OCI-LY7 (cell line): ENCODE measurements at regions not wholly inside any gene's neighbourhood (a gene's known extent, or its start where the extent isn't known, plus 50 kb on each side); places are given as distances from the start of the nearest gene placed in this dataset.

Experiments used
- BruUV-seq: library from RNA; stranded (reverse); fragments of 400-500 nt; replicated peaks from 2 replicates; lab custom pipeline; 2021; lab: Mats Ljungman, UMichigan
- CTCF ChIA-PET: fragments of 300-600 bp; sonication (Branson Sonifier 250); formaldehyde crosslinking; loops from one replicate; lab custom pipeline; 2022; ENCODE audit warnings: antibody characterized with exemption; ENCODE audit not compliant: unreplicated experiment; lab: Charles Lee
- POLR2A ChIA-PET: fragments of 300-600 bp; sonication (Branson Sonifier 250); formaldehyde crosslinking; loops from one replicate; lab custom pipeline; 2022; ENCODE audit warnings: antibody characterized with exemption; lab: Charles Lee
- DNase-seq: peaks from one replicate; pipeline ENCODE4 v3.0.0-alpha.2; 2015; ENCODE audit warnings: low spot score
- H2AFZ ChIP-seq: fragments of 200-600 bp; sonication (generic), shearing (Covaris generic); 2 replicates; pipeline ENCODE4 v1.6.1; 2014; ENCODE audit warnings: mild to moderate bottlenecking, antibody characterized with exemption, low read length, moderate library complexity
- H3K27ac ChIP-seq: fragments of 200-600 bp; sonication (generic); 2 replicates; pipeline ENCODE4 v1.5.1; 2014; ENCODE audit warnings: mixed run types, low read depth, mild to moderate bottlenecking, moderate library complexity, low read length, inconsistent platforms; ENCODE audit not compliant: poor library complexity, severe bottlenecking
- H3K36me3 ChIP-seq: fragments of 200-600 bp; sonication (generic); 2 replicates; pipeline ENCODE4 v1.6.1; 2014; ENCODE audit warnings: mild to moderate bottlenecking, antibody characterized with exemption, low read length, moderate library complexity, mixed read lengths; ENCODE audit not compliant: insufficient read depth
- H3K4me1 ChIP-seq: fragments of 200-600 bp; sonication (generic); 2 replicates; pipeline ENCODE4 v1.5.1; 2014; ENCODE audit warnings: mild to moderate bottlenecking, low read length; ENCODE audit not compliant: insufficient read depth, poor library complexity, severe bottlenecking
- H3K4me2 ChIP-seq: fragments of 200-600 bp; sonication (generic); 2 replicates; pipeline ENCODE4 v1.6.1; 2014; ENCODE audit warnings: mild to moderate bottlenecking, low read length
- H3K4me3 ChIP-seq: fragments of 200-600 bp; sonication (generic); 2 replicates; pipeline ENCODE4 v1.5.1; 2014; ENCODE audit warnings: mild to moderate bottlenecking, low read depth, low read length; ENCODE audit not compliant: poor library complexity, severe bottlenecking
- H3K79me2 ChIP-seq: fragments of 200-600 bp; sonication (generic); 2 replicates; pipeline ENCODE4 v1.6.1; 2016; ENCODE audit warnings: low read depth, mild to moderate bottlenecking, low read length, moderate library complexity, mixed read lengths; ENCODE audit not compliant: insufficient read depth
- H3K9me2 ChIP-seq: fragments of 200-600 bp; sonication (generic); 2 replicates; pipeline ENCODE4 v1.6.1; 2016; ENCODE audit warnings: mild to moderate bottlenecking, low read length, mixed read lengths; ENCODE audit not compliant: insufficient read depth
- H3K9me3 ChIP-seq: fragments of 200-600 bp; sonication (generic); 2 replicates; pipeline ENCODE4 v1.6.1; 2014; ENCODE audit warnings: mild to moderate bottlenecking, mixed run types, low read length, mixed read lengths
- H4K20me1 ChIP-seq: fragments of 200-600 bp; sonication (generic); 2 replicates; pipeline ENCODE4 v1.6.1; 2014; ENCODE audit warnings: mild to moderate bottlenecking, antibody characterized with exemption, low read length, moderate library complexity, mixed read lengths; ENCODE audit not compliant: insufficient read depth
- CTCF ChIP-seq: fragments of 200-600 bp; sonication (generic); conservative IDR thresholded peaks from 2 replicates; pipeline ENCODE4 v1.5.1; 2014; ENCODE audit warnings: mild to moderate bottlenecking, antibody characterized with exemption, low read length, moderate library complexity, mixed read lengths
- EZH2phosphoT487 ChIP-seq: fragments of 200-600 bp; sonication (generic); IDR thresholded peaks from 2 replicates; pipeline ENCODE4 v1.6.1; 2018; ENCODE audit warnings: low read depth, borderline replicate concordance, mild to moderate bottlenecking, mixed run types, antibody characterized with exemption, low read length, moderate library complexity, mixed read lengths
- intact Hi-C: fragments of 100-400 bp; cut with micrococcal nuclease; formaldehyde crosslinking; loops from one replicate; pipeline ENCODE4 v1.10.0; 2022; ENCODE audit not compliant: unreplicated experiment

- no peak for DNase-seq
- no TSS peak for BruUV-seq
- H3K4me3 ChIP-seq = no peak overlapping the region
- intact Hi-C loops = no loop called here
- H3K27ac ChIP-seq = no peak overlapping the region
- no peaks in the 10 kb centered on the region for H3K9me3 ChIP-seq
- H3K4me1 ChIP-seq = no peaks in the 10 kb centered on the region
- H3K79me2 ChIP-seq = no peaks in the 10 kb centered on the region
- POLR2A ChIA-PET = interaction anchor here (0.6 kb wide), 1 partner anchor 29 kb away, joined by 3 read pairs; no protein-coding TSS in a partner anchor
- H2AFZ ChIP-seq = no peak overlapping the region
- H3K4me2 ChIP-seq = no peak overlapping the region
- H3K9me2 ChIP-seq = no peaks in the 10 kb centered on the region
- H4K20me1 ChIP-seq = no peaks in the 10 kb centered on the region
- TF ChIP-seq EZH2phosphoT487 = no peak
- TF ChIP-seq CTCF = no peak
- H3K36me3 ChIP-seq = no peaks in the 10 kb centered on the region
- CTCF ChIA-PET = no interaction called here
These were observed 120.8 kb downstream of the TPRA1 start for GRCh38 chr3:127469760-127470159.

- no peaks in the 10 kb centered on the region for H3K36me3 ChIP-seq
- intact Hi-C loops = no loop called here
- H3K79me2 ChIP-seq = no peaks in the 10 kb centered on the region
- H3K4me2 ChIP-seq = no peak overlapping the region
- no peak overlapping the region for H2AFZ ChIP-seq
- no peaks in the 10 kb centered on the region for H3K9me2 ChIP-seq
- DNase-seq = no peak
- no peaks in the 10 kb centered on the region for H3K9me3 ChIP-seq
- no peak overlapping the region for H3K27ac ChIP-seq
- ChIA-PET POLR2A (no interaction called here), CTCF (no interaction called here)
- H3K4me1 ChIP-seq = no peaks in the 10 kb centered on the region
- no peak for TF ChIP-seq EZH2phosphoT487
- no peak for TF ChIP-seq CTCF
- no peak overlapping the region for H3K4me3 ChIP-seq
- BruUV-seq = no TSS peak
- H4K20me1 ChIP-seq = no peaks in the 10 kb centered on the region
These were observed 123.1 kb downstream of the TPRA1 start for GRCh38 chr3:127467391-127467790.

- no peak overlapping the region for H3K27ac ChIP-seq
- H3K9me2 ChIP-seq = no peaks in the 10 kb centered on the region
- DNase-seq = no peak
- H3K4me3 ChIP-seq = no peak overlapping the region
- no peak for TF ChIP-seq CTCF
- no peak for TF ChIP-seq EZH2phosphoT487
- H2AFZ ChIP-seq = no peak overlapping the region
- H3K9me3 ChIP-seq = no peaks in the 10 kb centered on the region
- H4K20me1 ChIP-seq = no peaks in the 10 kb centered on the region
- POLR2A ChIA-PET = no interaction called here
- intact Hi-C loops = no loop called here
- H3K79me2 ChIP-seq = no peaks in the 10 kb centered on the region
- CTCF ChIA-PET = no interaction called here
- no TSS peak for BruUV-seq
- no peaks in the 10 kb centered on the region for H3K4me1 ChIP-seq
- no peaks in the 10 kb centered on the region for H3K36me3 ChIP-seq
- H3K4me2 ChIP-seq = no peak overlapping the region
These were observed 125.9 kb downstream of the TPRA1 start for GRCh38 chr3:127464642-127465041.
